ENCODE measurements at regions not wholly inside any gene's neighbourhood (a gene's known extent, or its start where the extent isn't known, plus 50 kb on each side); places are given as distances from the start of the nearest gene placed in this dataset.

DNA sequence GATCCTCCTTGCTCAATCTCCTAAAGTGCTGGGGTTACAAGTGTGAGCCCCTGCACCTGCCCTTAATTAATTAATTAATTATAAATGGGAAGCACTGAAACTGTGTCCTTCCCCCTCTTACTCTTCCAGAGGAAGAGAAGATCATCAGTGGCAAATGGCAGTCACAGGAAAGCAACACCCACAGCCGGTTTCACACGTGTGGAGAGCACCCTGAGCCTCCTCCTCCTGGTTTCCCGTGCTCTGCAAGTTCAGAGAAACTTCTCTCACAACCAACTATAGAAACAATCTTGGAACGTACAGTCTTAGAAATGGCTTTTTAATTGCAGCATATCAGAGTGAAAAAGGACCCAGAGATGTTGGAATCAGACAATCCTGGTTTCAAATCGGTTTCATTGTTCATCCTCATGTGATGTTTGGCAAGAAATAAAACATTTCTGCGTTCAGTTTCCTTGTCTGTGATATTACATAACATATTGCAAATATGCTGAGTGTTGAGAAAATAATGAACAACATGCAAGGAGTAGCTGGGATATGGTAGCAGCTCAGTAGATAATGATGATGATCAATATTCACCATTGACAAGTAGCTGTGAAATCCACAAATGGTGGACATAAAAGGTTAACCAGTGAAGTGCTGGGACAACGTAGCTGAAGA lies 141.0 kb upstream of the KCTD1 start:
- intact Hi-C loops (cut with DNase I; ENCODE audit: low total_unique reads): no loop called here
- H3K27ac ChIP-seq: no peak overlapping the region
- DNase-seq: no peak
- H3K4me3 ChIP-seq: no peak overlapping the region
- TF ChIP-seq, protein P1, sequence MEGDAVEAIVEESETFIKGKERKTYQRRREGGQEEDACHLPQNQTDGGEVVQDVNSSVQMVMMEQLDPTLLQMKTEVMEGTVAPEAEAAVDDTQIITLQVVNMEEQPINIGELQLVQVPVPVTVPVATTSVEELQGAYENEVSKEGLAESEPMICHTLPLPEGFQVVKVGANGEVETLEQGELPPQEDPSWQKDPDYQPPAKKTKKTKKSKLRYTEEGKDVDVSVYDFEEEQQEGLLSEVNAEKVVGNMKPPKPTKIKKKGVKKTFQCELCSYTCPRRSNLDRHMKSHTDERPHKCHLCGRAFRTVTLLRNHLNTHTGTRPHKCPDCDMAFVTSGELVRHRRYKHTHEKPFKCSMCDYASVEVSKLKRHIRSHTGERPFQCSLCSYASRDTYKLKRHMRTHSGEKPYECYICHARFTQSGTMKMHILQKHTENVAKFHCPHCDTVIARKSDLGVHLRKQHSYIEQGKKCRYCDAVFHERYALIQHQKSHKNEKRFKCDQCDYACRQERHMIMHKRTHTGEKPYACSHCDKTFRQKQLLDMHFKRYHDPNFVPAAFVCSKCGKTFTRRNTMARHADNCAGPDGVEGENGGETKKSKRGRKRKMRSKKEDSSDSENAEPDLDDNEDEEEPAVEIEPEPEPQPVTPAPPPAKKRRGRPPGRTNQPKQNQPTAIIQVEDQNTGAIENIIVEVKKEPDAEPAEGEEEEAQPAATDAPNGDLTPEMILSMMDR (IDR thresholded peaks at IDR 0.05): no peak
- H3K9me3 ChIP-seq: no peaks in the 10 kb centered on the region
- H3K36me3 ChIP-seq: no peaks in the 10 kb centered on the region
- H3K27me3 ChIP-seq: no peaks in the 10 kb centered on the region
- peaks cover 0 to 3% (median 0%) of the 10 kb centered on the region in 4 donors for H3K4me1 ChIP-seq

GRCh38 chr18:26686532-26686931 lies 138.2 kb upstream of the KCTD1 start:
- peaks cover 0 to 3% (median 0%) of the 10 kb centered on the region in 4 donors for H3K4me1 ChIP-seq
- DNase-seq: no peak
- H3K9me3 ChIP-seq: no peaks in the 10 kb centered on the region
- no peaks in the 10 kb centered on the region for H3K36me3 ChIP-seq
- H3K4me3 ChIP-seq: no peak overlapping the region
- no peak overlapping the region for H3K27ac ChIP-seq
- no peaks in the 10 kb centered on the region for H3K27me3 ChIP-seq
- TF ChIP-seq, protein P1 (IDR thresholded peaks at IDR 0.05): no peak
- intact Hi-C loops (cut with DNase I; ENCODE audit: low total_unique reads): no loop called here

- TF ChIP-seq, protein P1 (IDR thresholded peaks at IDR 0.05): no peak
- no peak overlapping the region for H3K27ac ChIP-seq
Measured at GRCh38 chr18:26685438-26686157, 137.2 kb upstream of the KCTD1 start.

DNA sequence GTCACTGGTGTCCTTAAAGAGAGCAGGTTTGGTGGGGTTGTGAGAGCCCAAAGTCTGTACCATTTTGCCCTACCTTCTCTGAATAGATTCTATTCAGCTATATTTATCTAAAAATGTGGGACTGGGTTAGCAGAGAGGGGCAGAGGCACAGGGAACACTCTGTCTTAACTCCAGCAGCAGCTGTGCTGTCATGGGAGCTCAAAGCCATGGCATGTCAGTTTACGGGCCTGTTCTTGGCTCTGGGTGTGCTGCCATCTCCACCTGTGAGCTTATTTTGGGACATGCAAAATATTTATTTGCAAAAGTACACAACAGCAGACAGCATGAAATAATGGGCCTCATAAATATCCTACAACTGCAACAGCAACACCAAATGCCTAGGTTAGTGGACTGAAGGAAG lies 129.6 kb upstream of the KCTD1 start:
- H3K27me3 ChIP-seq: no peaks in the 10 kb centered on the region
- no peak for DNase-seq
- H3K36me3 ChIP-seq: no peaks in the 10 kb centered on the region
- no peak overlapping the region for H3K27ac ChIP-seq
- H3K4me3 ChIP-seq: no peak overlapping the region
- intact Hi-C loops (cut with DNase I; ENCODE audit: low total_unique reads): no loop called here
- H3K9me3 ChIP-seq: no peaks in the 10 kb centered on the region
- no peaks in the 10 kb centered on the region for H3K4me1 ChIP-seq
- TF ChIP-seq, protein P1 (IDR thresholded peaks at IDR 0.05): no peak

More at GRCh38 chr18:26685438-26686157, 137.2 kb upstream of the KCTD1 start:
- Histone ChIP-seq H3K4me3 (no peak overlapping the region), H3K27me3 (no peaks in the 10 kb centered on the region), H3K36me3 (no peaks in the 10 kb centered on the region), H3K4me1 (peaks cover 0 to 3% (median 0%) of the 10 kb centered on the region in 4 donors), H3K9me3 (no peaks in the 10 kb centered on the region)
- DNase-seq: no peak
- intact Hi-C loops (cut with DNase I; ENCODE audit: low total_unique reads): no loop called here

DNA sequence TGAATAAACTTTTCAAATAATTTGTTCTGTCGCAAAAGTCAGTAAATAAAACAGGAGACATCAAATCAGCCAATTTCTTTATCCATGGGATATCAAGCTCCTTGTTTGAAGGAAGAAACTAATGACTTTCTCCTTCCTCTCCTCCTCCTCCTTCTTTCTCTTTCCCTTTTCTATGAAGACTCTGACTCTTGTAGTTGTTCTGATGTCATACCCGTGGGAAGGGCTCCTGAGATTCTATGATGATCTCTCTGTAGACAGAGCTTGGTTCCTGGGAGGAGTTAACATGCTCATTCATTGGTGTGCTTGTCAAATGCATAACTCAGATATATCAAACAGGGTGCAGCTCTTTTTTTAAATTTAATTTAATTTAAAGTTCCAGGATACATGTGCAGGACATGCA lies 118.7 kb upstream of the KCTD1 start:
- intact Hi-C loops (cut with DNase I; ENCODE audit: low total_unique reads): no loop called here
- Histone ChIP-seq H3K4me3 (no peak overlapping the region), H3K4me1 (no peaks in the 10 kb centered on the region), H3K27ac (no peak overlapping the region), H3K27me3 (peaks cover 0 to 3% of the 10 kb centered on the region in 2 donors), H3K9me3 (no peaks in the 10 kb centered on the region), H3K36me3 (no peaks in the 10 kb centered on the region)
- no peak for DNase-seq
- TF ChIP-seq, protein P1 (IDR thresholded peaks at IDR 0.05): no peak
